HG02973 (cell line): ENCODE measurements at regions not wholly inside any gene's neighbourhood (a gene's known extent, or its start where the extent isn't known, plus 50 kb on each side); places are given as distances from the start of the nearest gene placed in this dataset.
"Not testable (repeated sequence)": the region's sequence is repeated elsewhere in the genome, so short reads cannot be mapped to it uniquely, and the experiment has no call there.

Experiments used
- ATAC-seq: cut with Tn5 transposase; IDR thresholded peaks from one replicate; pipeline ENCODE4 v1.9.1; 2021; ENCODE audit warnings: moderate library complexity; ENCODE audit not compliant: unreplicated experiment

DNA sequence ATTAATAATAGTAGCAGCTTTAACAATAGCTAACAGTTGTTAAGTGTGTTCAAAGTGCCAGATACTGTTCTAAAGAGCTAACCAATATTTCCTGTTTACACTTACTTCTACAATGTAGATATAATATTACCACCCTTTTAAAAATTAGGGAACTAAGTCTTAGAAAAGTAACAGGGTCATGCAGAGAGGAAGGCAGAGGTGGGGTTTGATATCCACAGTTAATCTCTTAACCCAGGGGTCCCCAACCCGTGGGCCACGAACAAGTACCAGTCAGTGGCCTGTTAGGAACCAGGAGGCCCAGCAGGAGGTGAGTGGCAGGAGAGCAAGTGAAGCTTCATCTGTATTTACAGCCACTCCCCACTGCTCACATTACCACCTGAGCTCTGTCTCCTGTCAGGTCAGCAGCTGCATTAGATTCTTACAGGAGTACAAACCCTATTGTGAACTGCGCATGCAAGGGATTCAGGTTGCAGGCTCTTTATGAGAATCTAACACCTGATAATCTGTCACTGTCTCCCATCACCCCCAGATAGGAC is 89.1 kb downstream of the ACTL7B start:
- ATAC-seq, result no peak

DNA sequence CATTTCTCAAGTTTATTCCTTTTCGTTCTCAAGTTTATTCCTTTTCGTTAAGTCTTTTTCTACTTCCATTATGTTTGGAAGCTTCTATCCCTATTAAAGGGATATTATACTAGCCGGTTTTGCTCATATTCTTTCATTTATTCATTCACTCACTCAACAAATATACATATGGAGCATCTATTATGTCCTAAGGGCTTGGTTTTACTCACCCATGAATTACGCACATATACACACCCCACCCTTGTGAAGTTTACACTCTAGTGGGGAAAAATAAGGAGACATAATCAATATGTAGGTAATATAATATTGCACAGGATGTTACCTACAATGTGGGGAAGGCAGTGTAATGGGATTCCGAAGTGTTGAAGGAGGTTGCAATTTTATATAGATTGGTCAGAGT is 90.5 kb downstream of the ACTL7B start:
- no peak for ATAC-seq

DNA sequence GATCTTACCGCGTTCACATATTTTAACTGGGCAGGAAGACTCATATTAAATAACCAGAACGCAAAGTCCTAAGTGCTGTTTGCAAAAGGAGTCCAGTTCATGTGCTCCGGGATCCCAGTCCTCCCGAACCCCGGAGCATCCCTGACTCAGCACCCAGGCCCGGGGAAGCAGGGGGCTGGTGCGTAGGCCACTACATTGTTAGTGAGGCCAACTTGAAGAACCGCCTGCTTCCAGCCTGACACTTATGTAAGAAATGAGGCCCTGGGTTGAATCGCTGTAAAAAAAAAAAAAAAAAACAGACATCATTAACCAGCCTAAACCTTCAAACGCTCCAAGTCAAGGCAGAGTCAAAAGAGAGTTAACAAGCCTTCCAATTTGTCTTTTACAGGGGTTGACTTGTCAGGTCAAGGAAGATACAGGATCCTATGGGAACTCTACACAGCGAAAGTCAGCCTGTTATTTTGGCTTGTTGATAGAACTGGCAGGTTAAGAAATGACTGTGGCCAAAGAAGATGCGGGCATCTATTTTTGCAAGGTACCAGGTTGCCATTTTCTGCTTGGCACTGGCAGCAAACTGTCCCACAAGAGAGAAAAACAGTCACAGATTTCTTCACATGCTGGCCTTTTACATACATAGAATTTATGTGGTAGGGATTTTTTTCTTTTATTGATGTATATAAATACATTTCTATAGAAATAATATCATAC is 93.3 kb downstream of the ACTL7B start:
- ATAC-seq, result no peak

DNA sequence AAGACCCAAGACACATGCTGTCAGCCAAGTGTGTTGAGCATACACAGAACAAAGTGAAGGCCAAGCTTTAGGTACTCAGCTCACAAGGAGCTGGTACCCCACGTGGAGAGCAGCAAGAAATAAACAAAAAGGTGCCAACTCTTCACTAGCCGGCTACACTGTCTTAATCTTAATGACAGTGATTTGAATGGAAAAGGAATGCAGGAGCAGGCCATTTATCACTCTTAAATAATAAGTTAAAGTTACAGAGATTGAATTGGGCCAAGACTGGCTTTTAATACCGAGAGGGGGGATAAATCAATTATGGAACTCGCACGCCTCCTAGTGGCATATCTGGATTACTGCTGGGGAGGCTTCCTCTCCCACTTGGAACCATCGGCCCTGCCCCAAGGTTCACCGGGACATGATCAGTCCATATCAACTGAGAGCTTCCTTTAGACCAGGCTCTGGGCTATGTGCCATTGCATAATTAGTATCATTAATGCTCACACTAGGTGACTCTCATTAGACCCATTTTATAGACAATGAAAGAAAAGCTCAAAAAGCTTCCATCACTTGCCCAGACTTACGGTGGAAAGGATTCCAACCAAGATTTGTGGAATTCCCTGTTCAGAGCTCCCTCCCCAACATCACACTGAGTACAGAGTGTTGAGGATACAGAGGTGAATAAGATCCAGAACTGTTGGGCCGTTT is 94.0 kb downstream of the ACTL7B start:
- ATAC-seq, result peak; percentile 67

DNA sequence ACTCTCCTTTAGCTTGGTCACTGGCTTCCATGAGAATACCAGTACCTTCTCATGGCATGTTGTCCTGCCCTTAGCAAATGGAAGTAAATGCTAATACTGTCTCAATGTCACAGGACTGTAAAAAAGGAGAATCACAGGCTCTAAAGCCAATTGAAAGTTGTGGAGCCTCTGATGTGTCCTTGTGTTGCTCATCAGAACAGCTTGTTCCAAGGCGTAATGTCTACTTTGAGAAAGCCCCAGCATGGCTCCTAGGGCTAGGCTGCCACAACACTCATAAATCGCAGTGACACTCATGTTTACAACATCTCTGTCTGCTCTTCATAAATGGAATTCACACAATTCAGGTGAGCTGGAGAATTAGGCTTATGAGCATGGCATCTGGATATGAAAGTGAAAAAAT is 94.9 kb downstream of the ACTL7B start:
- no peak for ATAC-seq

DNA sequence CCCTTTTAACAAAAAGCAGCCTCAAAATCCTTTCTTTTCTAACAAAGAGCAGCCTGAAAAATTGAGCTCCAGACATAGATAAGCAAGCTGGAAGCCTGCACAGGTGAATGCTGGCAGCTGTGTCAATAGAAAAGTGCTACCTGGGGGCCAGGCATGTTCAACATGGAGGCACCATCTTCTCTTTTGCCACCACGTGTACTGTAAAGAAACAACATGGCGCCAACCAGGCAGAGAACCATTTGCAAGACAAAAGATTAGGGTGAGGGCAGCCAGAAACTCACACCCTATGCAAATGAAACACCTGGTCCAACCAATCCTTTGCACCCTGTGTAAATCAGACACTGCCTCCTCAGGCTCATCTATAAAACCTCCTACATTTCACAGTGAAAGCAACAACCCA is 96.0 kb downstream of the ACTL7B start:
- no peak for ATAC-seq

DNA sequence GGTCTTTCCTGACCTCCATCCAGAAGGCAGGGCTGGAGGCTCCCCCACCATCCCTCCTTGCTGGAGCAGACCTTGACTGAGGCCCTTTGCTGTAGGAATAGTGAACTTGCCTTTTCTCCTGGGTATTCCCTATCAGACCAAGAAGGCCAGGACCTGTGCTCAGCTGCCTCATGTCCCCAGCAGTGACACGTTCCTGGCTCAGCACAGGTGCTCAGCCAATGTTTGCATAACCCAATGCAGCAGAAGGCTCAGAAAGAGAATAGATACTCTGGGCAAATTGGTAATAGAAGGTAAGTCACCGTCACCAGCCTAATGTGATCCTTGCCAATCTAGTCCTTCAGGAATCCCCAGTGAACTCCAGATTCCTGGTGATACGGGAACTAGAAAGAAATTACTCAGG is 96.4 kb downstream of the ACTL7B start:
- no peak for ATAC-seq

DNA sequence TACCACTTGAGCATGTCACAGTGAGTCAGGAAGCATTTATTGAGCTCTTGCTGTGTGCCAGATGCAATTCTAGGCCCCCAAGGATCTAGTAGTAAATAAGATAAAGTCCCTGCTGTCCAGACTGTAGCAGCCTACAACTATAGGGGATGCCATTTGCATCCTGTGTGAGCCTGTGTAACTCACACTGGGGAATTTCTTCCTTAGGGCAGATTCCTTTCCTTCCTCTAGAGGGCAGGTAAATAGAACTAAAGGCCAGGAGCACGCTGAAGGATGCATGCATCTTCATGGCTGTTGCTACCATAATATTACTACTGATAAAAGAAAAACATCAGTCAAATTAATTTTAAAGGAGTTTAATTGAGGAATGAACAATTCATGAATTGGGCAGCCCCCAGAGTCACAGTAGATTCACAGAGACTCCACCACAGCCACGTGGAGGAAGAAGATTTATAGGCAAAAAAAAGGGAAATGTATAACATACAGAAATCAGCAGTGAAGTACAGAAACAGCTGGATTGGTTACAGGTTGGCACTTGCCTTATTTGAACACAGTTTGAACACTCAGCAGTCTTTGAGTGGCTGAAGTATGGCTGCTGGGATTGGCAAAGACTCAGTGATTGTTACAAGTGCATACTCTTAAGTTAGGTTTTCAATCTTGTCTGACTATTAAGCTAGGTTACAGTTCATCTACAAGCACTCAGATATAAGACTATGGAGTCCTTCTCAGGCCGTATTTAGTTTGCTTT is 98.9 kb downstream of the ACTL7B start:
- no peak for ATAC-seq

DNA sequence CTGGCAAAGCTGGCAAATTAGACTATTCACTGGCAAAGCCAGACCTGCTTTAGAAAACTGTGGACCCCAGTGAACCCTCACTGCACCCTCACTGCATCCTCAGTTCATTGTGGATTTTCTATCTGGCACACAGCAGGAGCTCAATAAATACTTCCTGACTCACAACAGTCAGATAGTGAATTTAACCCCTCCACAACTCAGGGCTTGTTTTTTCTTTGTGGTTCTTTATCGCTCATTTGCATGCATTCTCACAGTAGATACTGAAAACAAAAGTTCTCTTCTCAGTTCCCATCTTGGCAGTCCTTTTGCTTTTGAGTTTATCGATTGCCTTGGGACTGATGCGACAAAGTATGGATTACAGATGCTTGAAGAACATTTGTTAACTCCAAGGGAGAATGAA is 99.8 kb downstream of the ACTL7B start:
- ATAC-seq, result peak; percentile 83

DNA sequence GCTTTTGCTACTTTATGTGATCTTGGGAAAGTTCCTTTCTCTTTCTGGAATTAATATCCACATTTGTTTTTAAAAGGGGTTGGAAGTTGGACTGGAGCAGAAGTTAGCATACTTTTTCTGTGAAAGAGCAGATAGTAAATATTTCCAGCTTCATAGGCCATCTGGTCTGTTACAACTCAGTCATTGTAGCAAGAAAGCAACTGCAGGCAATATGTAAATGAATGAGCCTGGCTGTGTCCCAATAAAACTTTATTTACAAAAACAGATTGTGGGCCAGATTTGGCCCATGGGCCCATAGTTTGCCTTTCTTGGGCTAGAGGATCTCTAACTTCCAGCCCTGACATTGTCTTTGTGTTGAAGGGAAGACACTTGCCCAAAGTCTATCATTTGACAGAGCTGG is 104.4 kb downstream of the ACTL7B start:
- no peak for ATAC-seq

DNA sequence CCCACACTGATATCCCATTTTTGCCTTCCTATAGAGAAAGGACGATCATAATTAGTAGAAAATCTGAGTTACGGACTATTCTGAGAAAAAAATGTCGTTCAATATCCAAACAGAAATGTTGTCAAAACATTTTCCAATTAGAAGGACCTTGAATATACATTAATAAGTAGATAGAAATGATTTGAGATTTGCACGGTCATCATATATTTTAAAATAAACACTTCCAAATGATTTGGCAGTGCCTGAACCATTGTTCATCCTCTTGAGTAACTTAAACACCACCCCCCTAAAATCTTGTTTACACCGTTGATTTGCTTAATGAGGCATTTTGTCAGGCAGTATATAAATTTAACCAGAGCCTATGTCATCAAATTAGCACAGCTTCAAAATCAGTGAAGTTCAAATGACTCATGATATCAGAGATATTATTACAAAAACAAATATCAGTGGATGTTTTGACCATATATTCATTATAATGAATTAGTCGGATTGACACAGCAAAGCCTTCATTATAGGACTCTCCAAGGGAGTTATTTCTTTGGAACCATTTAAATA is 105.0 kb downstream of the ACTL7B start:
- ATAC-seq, result no peak

DNA sequence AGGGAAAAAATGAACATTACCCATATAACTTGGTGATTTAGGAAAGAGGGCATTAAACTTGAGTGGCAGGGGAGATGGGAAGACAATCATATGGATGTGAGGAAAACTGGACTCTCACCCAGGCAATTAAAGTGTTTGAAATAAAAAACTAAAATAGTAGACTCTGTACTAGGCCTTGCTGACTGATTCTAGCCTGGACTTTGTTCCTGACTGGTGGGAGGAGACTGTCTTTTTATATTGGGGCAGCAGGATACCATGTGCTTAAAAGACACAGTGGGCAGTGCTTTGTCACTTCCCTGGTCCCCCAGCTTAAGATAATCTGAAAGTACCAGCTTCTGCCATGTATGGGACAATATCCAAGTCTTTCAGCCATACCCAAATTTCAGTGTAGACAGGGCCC is 107.0 kb downstream of the ACTL7B start:
- no peak for ATAC-seq

DNA sequence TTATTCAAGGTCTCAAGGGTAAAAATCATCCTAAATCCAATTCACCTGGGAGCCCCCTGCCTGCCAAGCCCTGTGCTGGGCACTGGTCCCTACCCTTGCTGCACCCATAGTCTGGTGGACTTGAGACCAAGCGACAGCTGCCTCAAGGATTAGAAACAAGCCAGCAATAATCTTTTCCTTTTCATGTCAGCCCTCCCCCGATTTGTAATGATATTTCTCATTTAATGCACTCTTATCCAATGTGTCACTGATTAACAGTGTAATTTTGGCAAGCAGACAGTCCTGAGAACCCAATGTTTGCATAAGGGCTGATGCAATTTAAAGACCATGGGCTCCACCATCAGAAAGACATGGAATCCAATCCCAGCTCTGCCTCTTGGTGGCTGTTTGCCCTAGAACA is 108.9 kb downstream of the ACTL7B start:
- no peak for ATAC-seq

DNA sequence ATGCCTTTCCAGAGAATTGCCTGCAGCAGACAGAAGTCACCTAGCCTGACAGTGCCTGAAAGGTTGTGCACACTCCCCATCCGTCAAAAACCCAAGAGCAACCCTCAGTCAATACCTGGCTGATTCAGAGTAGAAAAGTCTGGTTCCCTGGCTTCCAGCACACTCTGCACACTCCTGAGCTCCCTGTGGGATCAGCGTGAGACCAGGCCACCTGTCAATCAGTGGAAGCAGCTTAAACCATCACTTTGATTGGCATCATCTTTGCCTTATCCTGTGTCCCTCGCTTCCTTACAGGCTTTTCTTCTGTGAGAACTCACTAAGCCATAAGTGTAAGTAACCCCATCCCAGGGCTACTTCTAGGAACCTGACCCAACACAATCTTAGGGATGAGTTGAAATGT is 109.8 kb downstream of the ACTL7B start:
- no peak for ATAC-seq

DNA sequence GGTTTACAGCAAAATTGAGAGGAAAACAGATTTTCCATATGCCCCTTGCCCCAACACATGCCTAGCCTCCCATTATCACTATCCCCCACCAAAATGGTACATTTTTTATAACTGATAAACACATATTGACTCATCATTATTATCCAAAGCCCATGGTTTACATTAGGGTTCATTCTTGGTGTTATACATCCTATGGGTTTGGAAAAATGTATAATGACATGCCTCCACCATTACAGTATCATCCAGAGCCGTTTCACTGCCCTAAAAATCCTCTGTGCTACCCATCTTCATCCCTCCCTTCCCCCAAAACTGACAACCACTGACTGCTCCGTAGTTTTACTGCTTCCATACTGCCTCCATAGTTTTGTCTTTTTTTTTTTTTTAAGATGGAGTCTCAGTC is 111.1 kb downstream of the ACTL7B start:
- ATAC-seq, result no peak

DNA sequence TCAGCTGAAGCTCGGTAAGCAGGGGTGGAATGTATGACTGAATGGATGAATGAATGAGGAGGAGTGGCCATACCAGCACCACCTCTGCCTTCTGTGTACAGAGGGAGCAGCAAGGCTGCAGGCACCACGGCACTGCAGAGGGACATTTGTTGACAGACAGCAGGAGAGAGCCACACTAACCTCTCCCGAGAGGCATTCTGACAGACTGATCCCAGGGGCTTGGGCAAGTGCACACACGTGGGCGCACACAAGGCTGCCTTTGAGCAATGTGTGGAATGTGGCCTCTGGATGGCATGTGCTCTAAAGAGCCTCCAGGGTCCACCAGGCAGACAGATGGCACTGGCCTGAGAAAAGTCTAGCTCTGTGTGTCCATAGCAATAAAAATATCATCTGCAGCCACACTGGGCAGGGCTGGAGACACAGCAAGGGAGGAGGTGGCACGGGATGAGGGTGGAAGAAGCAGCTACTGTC is 111.8 kb downstream of the ACTL7B start:
- ATAC-seq, result no peak

DNA sequence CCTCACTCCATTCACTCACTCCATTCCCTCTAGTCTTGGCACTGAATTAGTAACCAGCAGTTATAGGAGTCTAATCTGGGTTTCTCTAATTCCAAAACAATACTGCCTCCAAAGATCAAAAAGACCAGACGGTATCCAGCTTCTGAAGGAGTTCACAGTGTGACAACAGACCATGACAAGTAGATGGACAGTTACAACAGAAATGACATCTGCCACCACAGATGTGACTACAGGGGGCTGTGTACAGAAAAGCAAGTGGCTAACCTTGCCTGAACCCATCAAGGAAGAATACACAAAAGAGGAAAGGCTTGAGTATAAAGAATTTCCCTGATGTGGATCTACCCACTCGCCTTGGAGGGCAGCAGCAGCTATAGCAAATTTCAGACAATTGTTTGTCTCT is 112.4 kb downstream of the ACTL7B start:
- no peak for ATAC-seq

DNA sequence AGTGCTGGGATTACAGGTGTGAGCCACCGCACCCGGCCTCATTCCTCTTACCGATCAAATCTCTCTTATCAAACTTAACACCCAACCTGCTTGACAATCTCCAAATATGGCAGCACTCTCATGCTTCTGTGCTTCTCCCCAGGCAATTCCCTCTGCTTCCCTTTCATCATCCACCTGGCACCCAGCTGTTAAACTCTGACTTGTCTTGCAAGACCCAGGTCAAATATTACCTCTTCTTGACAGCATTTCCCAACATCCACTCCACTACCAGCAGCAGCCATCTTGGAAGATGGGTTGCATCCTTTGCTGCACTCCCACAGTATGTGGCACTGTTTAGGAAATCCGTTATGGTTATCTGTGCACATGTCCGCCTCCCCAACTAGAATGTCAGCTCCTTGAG is 113.6 kb downstream of the ACTL7B start:
- ATAC-seq, result no peak

DNA sequence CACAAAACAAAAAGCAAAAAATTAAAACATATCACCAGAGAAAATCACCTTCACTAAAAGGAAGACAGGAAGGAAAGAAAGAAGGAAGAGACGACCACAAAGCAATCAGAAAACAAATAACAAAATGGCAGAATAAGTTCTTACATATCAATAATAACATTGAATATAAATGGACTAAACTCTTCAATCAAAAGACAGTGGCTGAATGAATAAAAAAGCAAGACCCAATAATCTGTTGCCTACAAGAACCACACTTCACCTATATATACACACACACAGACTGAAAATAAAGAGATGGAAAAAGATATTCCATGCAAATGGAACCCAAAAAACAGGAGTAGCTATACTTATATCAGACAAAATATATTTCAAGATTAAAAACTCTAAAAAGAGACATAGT is 124.5 kb downstream of the ACTL7B start:
- ATAC-seq, result not testable (repeated sequence)

DNA sequence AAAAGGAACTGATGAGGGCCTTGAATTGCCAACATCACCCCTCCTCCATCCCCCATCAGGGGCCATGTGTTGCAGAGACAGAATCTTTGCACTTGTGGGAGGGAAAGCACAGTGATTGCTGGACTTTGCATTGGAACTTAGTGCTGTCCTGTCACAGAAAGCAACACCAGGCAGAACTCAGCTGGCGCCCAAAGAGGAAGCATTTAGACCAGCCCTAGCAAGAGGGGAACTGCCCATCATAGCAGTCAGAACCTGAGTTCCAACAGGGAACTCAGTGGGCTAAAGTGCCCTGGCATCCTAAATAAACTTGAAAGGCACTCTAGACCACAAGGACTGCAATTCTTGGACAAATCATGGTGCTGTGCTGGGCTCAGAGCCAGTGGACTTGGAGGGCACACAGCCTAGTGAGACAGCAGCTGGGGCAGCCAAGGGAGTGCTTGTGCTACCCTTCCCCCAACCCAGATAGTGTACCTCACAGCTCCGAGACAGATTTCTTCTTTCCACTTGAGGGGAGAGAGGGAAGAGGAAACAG is 128.1 kb downstream of the ACTL7B start:
- no peak for ATAC-seq

DNA sequence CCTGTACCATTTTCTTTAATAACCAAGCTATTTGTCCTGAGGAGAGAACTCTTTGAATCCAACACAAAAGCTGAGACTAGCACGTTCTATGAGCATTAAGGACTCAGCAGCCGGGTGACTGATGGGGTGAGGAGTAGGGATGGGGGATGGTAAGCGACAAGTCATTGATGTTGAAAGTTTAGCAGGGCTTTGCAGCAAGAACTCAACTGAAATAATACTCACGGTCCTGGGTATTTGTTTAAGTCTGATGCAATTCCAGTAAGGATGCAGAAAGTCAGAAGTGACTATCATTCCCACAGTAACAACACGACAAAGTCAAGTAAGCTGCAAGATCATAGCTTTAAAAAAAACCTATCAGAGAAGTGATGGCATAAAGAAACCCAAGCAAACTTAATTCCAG is 131.1 kb downstream of the ACTL7B start:
- ATAC-seq, result no peak
